ENCODE measurements at regions not wholly inside any gene's neighbourhood (a gene's known extent, or its start where the extent isn't known, plus 50 kb on each side); places are given as distances from the start of the nearest gene placed in this dataset.

- TF ChIP-seq CTCF (IDR thresholded peaks at IDR 0.05), result no peak
- no peak for TF ChIP-seq POLR2A (IDR thresholded peaks at IDR 0.05)
These were observed 1084.1 kb upstream of the PHF14 start for GRCh38 chr7:9889554-9889953.
